GM12878 (cell line): ENCODE measurements at regions not wholly inside any gene's neighbourhood (a gene's known extent, or its start where the extent isn't known, plus 50 kb on each side); places are given as distances from the start of the nearest gene placed in this dataset.

ENCODE experiments used
- ATAC-seq: fragments of 200-7000 bp; cut with Tn5 transposase; 3 replicates; pipeline ENCODE4 v1.9.1; 2020; ENCODE audit warnings: mild to moderate bottlenecking, moderate library complexity
- BruUV-seq: library from RNA; stranded (reverse); fragments of 400-500 nt; replicated peaks from 2 replicates; lab custom pipeline; 2021; lab: Mats Ljungman, UMichigan
- CTCF ChIA-PET: fragments of 300-600 bp; sonication (Branson Sonifier 250); formaldehyde crosslinking; extraction: SDS; loops from one replicate; lab custom pipeline; 2021; ENCODE audit warnings: inconsistent platforms; lab: Yijun Ruan, JAX
- POLR2A ChIA-PET: fragments of 350-600 bp; formaldehyde crosslinking; extraction: SDS; loops from one replicate; lab custom pipeline; 2021; ENCODE audit warnings: inconsistent platforms; lab: Charles Lee
- RAD21 ChIA-PET: fragments of 300-600 bp; sonication (Branson Sonifier 250); formaldehyde crosslinking; loops from one replicate; lab custom pipeline; 2023; ENCODE audit warnings: antibody characterized with exemption; ENCODE audit not compliant: unreplicated experiment; lab: Charles Lee
- SMC1A ChIA-PET: fragments of 300-600 bp; sonication (Branson Sonifier 250); formaldehyde crosslinking; loops from one replicate; lab custom pipeline; 2023; ENCODE audit not compliant: unreplicated experiment, uncharacterized antibody; lab: Charles Lee
- DNase-seq: peaks from one replicate; pipeline ENCODE4 v3.0.0-alpha.2; 2011; ENCODE audit warnings: low read depth, low spot score
- FAIRE-seq: peaks from 3 replicates; lab custom pipeline; 2011; peaks lifted over from hg19 to GRCh38; lab: Jason Lieb, UNC
- H2AFZ ChIP-seq: 2 replicates; pipeline ENCODE4 v1.6.0; 2011; ENCODE audit warnings: low read depth, low read length, control low read depth; ENCODE audit not compliant: control insufficient read depth
- H3K27ac ChIP-seq: 2 replicates; pipeline ENCODE4 v1.5.1; 2011; ENCODE audit warnings: control low read depth; ENCODE audit not compliant: control insufficient read depth, insufficient read depth
- H3K27me3 ChIP-seq, 2 experiments: replicated peaks in 1 of 2; 2 replicates each; pipeline versions ENCODE4 v1.6.0 to v1.6.1; 2011; ENCODE audit warnings: low read length in 1 of 2; ENCODE audit not compliant: control insufficient read depth in 2 of 2, insufficient read depth in 2 of 2
- H3K36me3 ChIP-seq, 2 experiments: 2 replicates each; pipeline ENCODE4 v1.5.1; 2011; ENCODE audit warnings: low read length in 1 of 2; ENCODE audit not compliant: control insufficient read depth in 2 of 2, insufficient read depth in 2 of 2
- H3K4me1 ChIP-seq: 2 replicates; pipeline ENCODE4 v1.6.1; 2011; ENCODE audit warnings: mild to moderate bottlenecking, low read length, moderate library complexity, mixed read lengths; ENCODE audit not compliant: control insufficient read depth, insufficient read depth
- H3K4me2 ChIP-seq: 2 replicates; pipeline ENCODE4 v1.6.0; 2011; ENCODE audit warnings: control low read depth; ENCODE audit not compliant: control insufficient read depth, insufficient read depth
- H3K4me3 ChIP-seq: fragments of 200-600 bp; sonication (generic); 2 replicates; pipeline ENCODE4 v1.5.1; 2016
- H3K79me2 ChIP-seq: 2 replicates; pipeline ENCODE4 v1.6.0; 2011; ENCODE audit warnings: low read length; ENCODE audit not compliant: control insufficient read depth, insufficient read depth
- H3K9ac ChIP-seq: 2 replicates; pipeline ENCODE4 v1.8.0; 2011; ENCODE audit warnings: low read length, control low read depth, mixed read lengths; ENCODE audit not compliant: control insufficient read depth, insufficient read depth
- H3K9me3 ChIP-seq: replicated peaks from 3 replicates; pipeline ENCODE4 v1.5.1; 2011; ENCODE audit warnings: mild to moderate bottlenecking, low read length; ENCODE audit not compliant: control insufficient read depth, insufficient read depth
- H4K20me1 ChIP-seq: 2 replicates; pipeline ENCODE4 v1.6.0; 2011; ENCODE audit not compliant: control insufficient read depth, insufficient read depth
- CBX5 ChIP-seq: sonication (generic); IDR thresholded peaks from 2 replicates; pipeline ENCODE4 v1.6.1; 2016; ENCODE audit warnings: low read depth, moderate library complexity, mild to moderate bottlenecking, inconsistent platforms
- CUX1 ChIP-seq: IDR thresholded peaks from 2 replicates; pipeline ENCODE4 v1.6.1; 2012; ENCODE audit warnings: improper control_type of control experiment, low read depth, low read length; ENCODE audit not compliant: insufficient replicate concordance
- EP300 ChIP-seq, 2 experiments: fragments of 150-350 bp in 1 of 2; IDR thresholded peaks; 2 replicates each; pipeline ENCODE4 v1.6.1; 2011 to 2012; ENCODE audit warnings: low read depth in 2 of 2, low read length in 2 of 2, borderline replicate concordance in 1 of 2, improper control_type of control experiment in 1 of 2, inconsistent platforms in 1 of 2; ENCODE audit not compliant: control insufficient read depth in 1 of 2
- FOS ChIP-seq: IDR thresholded peaks from 3 replicates; pipeline ENCODE4 v1.6.1; 2011; ENCODE audit warnings: borderline replicate concordance; ENCODE audit not compliant: insufficient read length; ENCODE audit errors: extremely low read depth
- IKZF2 ChIP-seq, 2 experiments: fragments of 450-650 bp; IDR thresholded peaks; 2 replicates each; pipeline ENCODE4 v1.6.1; 2017; ENCODE audit warnings: mild to moderate bottlenecking in 2 of 2, moderate library complexity in 2 of 2
- MAX ChIP-seq: IDR thresholded peaks from 2 replicates; pipeline ENCODE4 v1.6.1; 2012; ENCODE audit warnings: low read depth, low read length, improper control_type of control experiment
- MEF2A ChIP-seq: IDR thresholded peaks from 2 replicates; pipeline ENCODE4 v1.6.1; 2011; ENCODE audit warnings: low read depth, mild to moderate bottlenecking, low read length, moderate library complexity; ENCODE audit not compliant: insufficient read depth
- POLR2AphosphoS5 ChIP-seq: IDR thresholded peaks from 2 replicates; pipeline ENCODE4 v1.6.1; 2011; ENCODE audit warnings: mild to moderate bottlenecking, low read length, inconsistent platforms
- SREBF2 ChIP-seq: IDR thresholded peaks from 2 replicates; pipeline ENCODE4 v1.6.1; 2012; ENCODE audit warnings: mild to moderate bottlenecking, low read length
- USF2 ChIP-seq: IDR thresholded peaks from 2 replicates; pipeline ENCODE4 v1.6.1; 2011; ENCODE audit warnings: low read depth, low read length, improper control_type of control experiment, borderline replicate concordance
- ZNF24 ChIP-seq: fragments of 450-650 bp; IDR thresholded peaks from 2 replicates; pipeline ENCODE4 v1.6.1; 2017; ENCODE audit warnings: antibody characterized with exemption, mild to moderate bottlenecking
- ZZZ3 ChIP-seq: IDR thresholded peaks from 2 replicates; pipeline ENCODE4 v1.6.1; 2011; ENCODE audit warnings: low read depth; ENCODE audit not compliant: control insufficient read depth, insufficient read length
- WGBS: methylation state at CpG from one replicate; pipeline ENCODE4 v1.1.6; 2016; ENCODE audit warnings: low lambda C conversion rate; ENCODE audit not compliant: insufficient replicate concordance, insufficient coverage; ENCODE audit errors: missing lambda C conversion rate; 5-methylcytosine and 5-hydroxymethylcytosine counted together
- in situ Hi-C: fragments of 300-500 bp; cut with MboI; formaldehyde crosslinking; loops from 9 replicates; pipeline ENCODE4 v1.14.3; 2018; ENCODE audit warnings: mixed read lengths
- intact Hi-C: fragments of 100-400 bp; cut with micrococcal nuclease; formaldehyde crosslinking; loops from one replicate; pipeline ENCODE4 v1.14.2; 2022; ENCODE audit not compliant: unreplicated experiment
- TF ChIP-seq, protein P1 (sequence below): fragments of 450-650 bp; formaldehyde crosslinking; IDR thresholded peaks from 2 replicates; pipeline ENCODE4 v1.4.0; 2020; ENCODE audit warnings: mild to moderate bottlenecking, moderate library complexity
- TF ChIP-seq, protein P2 (sequence below): IDR thresholded peaks from 2 replicates; pipeline ENCODE4 v1.6.1; 2011; ENCODE audit warnings: low read depth, mild to moderate bottlenecking, low read length, moderate library complexity, borderline replicate concordance; ENCODE audit errors: extremely low read depth

DNA sequence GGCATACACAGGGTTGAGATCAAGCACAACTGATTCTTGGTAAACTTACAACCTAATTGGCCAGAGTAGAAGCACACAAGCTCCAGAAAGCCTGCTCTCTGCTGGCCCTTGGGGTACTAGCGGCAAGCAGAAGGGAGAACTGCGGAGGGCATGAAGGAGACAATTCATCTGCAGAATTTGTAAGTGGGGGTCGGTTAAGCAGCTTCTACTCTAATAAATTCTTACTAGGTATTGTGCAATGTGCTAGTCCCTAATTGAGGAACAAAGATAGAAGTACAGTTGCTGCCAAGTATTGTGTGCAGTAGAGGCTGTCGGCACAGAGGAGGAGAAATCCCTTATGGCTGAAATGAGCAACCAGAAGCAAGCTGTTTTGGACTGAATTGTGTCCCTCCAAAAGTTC lies 91.2 kb upstream of the VEPH1 start:
- no peak for DNase-seq
- BruUV-seq, result no TSS peak
- intact Hi-C loops (no loop called here), in situ Hi-C loops (no loop called here)
- Histone ChIP-seq H3K9me3 (no peaks in the 10 kb centered on the region), H3K4me1 (no peaks in the 10 kb centered on the region), H2AFZ (no peak overlapping the region), H3K36me3 (no peaks in the 10 kb centered on the region), H4K20me1 (no peaks in the 10 kb centered on the region), H3K79me2 (no peaks in the 10 kb centered on the region), H3K4me2 (no peak overlapping the region), H3K9ac (no peak overlapping the region), H3K27ac (no peak overlapping the region), H3K4me3 (no peak overlapping the region), H3K27me3 (peaks cover 0 to 3% of the 10 kb centered on the region in 2 experiments; a peak in 1 of 4 replicates)
- SMC1A ChIA-PET, result no interaction called here
- no peak for FAIRE-seq
- RAD21 ChIA-PET, result no interaction called here
- POLR2A ChIA-PET, result no interaction called here
- WGBS, result 67% methylated on average over 4 of the region's 4 CpGs
- CTCF ChIA-PET, result interaction anchor here (1.3 kb wide), 1 partner anchor 12 kb away, joined by 7 read pairs; no protein-coding TSS in a partner anchor
- ATAC-seq, result no peak
- TF ChIP-seq EP300 (IDR thresholded peaks at IDR 0.05; ENCODE audit: borderline replicate concordance in 1 of 2, control insufficient read depth in 1 of 2, low read depth in 2 of 2, low read length in 2 of 2), result no peak
- no peak for TF ChIP-seq FOS
- no peak for TF ChIP-seq POLR2AphosphoS5
- no peak for TF ChIP-seq MEF2A
- TF ChIP-seq CUX1, result no peak
- no peak for TF ChIP-seq ZNF24
- TF ChIP-seq MAX, result no peak
- no peak for TF ChIP-seq SREBF2
- no peak for TF ChIP-seq CBX5
- no peak for TF ChIP-seq USF2
- TF ChIP-seq IKZF2 (IDR thresholded peaks at IDR 0.05), result no peak
- TF ChIP-seq, protein P1, sequence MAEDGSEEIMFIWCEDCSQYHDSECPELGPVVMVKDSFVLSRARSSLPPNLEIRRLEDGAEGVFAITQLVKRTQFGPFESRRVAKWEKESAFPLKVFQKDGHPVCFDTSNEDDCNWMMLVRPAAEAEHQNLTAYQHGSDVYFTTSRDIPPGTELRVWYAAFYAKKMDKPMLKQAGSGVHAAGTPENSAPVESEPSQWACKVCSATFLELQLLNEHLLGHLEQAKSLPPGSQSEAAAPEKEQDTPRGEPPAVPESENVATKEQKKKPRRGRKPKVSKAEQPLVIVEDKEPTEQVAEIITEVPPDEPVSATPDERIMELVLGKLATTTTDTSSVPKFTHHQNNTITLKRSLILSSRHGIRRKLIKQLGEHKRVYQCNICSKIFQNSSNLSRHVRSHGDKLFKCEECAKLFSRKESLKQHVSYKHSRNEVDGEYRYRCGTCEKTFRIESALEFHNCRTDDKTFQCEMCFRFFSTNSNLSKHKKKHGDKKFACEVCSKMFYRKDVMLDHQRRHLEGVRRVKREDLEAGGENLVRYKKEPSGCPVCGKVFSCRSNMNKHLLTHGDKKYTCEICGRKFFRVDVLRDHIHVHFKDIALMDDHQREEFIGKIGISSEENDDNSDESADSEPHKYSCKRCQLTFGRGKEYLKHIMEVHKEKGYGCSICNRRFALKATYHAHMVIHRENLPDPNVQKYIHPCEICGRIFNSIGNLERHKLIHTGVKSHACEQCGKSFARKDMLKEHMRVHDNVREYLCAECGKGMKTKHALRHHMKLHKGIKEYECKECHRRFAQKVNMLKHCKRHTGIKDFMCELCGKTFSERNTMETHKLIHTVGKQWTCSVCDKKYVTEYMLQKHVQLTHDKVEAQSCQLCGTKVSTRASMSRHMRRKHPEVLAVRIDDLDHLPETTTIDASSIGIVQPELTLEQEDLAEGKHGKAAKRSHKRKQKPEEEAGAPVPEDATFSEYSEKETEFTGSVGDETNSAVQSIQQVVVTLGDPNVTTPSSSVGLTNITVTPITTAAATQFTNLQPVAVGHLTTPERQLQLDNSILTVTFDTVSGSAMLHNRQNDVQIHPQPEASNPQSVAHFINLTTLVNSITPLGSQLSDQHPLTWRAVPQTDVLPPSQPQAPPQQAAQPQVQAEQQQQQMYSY (CRISPR knock-in tag), result no peak
- no peak for TF ChIP-seq ZZZ3
- TF ChIP-seq, protein P2, sequence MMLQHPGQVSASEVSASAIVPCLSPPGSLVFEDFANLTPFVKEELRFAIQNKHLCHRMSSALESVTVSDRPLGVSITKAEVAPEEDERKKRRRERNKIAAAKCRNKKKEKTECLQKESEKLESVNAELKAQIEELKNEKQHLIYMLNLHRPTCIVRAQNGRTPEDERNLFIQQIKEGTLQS, result no peak
